Neural progenitor cell (in vitro differentiated cells): ENCODE measurements at regions not wholly inside any gene's neighbourhood (a gene's known extent, or its start where the extent isn't known, plus 50 kb on each side); places are given as distances from the start of the nearest gene placed in this dataset.

Experiments
- CTCF ChIP-seq: fragments of 200-600 bp; sonication (generic); IDR thresholded peaks from 2 replicates; pipeline ENCODE4 v1.5.1; 2017; ENCODE audit warnings: antibody characterized with exemption, mild to moderate bottlenecking
- EZH2phosphoT487 ChIP-seq: fragments of 200-600 bp; sonication (generic); IDR thresholded peaks from 2 replicates; pipeline ENCODE4 v1.6.1; 2017; ENCODE audit warnings: antibody characterized with exemption

- TF ChIP-seq CTCF = no peak
- no peak for TF ChIP-seq EZH2phosphoT487
Observed at GRCh38 chr9:85215416-85215815, 526.3 kb downstream of the AGTPBP1 start.
